ENCODE measurements at regions not wholly inside any gene's neighbourhood (a gene's known extent, or its start where the extent isn't known, plus 50 kb on each side); places are given as distances from the start of the nearest gene placed in this dataset.
"Not testable (repeated sequence)": the region's sequence is repeated elsewhere in the genome, so short reads cannot be mapped to it uniquely, and the experiment has no call there.

DNA sequence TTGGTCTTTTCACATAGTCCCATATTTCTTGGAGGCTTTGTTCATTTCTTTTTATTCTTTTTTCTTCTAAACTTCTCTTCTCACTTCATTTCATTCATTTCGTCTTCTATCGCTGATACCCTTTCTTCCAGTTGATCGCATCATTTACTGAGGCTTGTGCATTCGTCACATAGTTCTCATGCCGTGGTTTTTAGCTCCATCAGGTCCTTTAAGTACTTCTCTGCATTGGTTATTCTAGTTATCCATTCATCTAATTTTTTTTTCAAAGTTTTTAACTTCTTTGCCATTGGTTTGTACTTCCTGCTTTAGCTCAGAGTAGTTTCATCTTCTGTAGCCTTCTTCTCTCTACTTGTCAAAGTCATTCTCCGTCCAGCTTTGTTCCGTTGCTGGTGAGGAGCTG, 67.0 kb upstream of the PAM start:
- TF ChIP-seq, protein P1, sequence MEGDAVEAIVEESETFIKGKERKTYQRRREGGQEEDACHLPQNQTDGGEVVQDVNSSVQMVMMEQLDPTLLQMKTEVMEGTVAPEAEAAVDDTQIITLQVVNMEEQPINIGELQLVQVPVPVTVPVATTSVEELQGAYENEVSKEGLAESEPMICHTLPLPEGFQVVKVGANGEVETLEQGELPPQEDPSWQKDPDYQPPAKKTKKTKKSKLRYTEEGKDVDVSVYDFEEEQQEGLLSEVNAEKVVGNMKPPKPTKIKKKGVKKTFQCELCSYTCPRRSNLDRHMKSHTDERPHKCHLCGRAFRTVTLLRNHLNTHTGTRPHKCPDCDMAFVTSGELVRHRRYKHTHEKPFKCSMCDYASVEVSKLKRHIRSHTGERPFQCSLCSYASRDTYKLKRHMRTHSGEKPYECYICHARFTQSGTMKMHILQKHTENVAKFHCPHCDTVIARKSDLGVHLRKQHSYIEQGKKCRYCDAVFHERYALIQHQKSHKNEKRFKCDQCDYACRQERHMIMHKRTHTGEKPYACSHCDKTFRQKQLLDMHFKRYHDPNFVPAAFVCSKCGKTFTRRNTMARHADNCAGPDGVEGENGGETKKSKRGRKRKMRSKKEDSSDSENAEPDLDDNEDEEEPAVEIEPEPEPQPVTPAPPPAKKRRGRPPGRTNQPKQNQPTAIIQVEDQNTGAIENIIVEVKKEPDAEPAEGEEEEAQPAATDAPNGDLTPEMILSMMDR (IDR thresholded peaks at IDR 0.05; ENCODE audit: insufficient read depth, low read depth, low read length): not testable (repeated sequence)
- TF ChIP-seq EZH2 (IDR thresholded peaks at IDR 0.05; ENCODE audit: insufficient read depth, low read length): not testable (repeated sequence)
